Common myeloid progenitor, CD34-positive (primary cell): ENCODE measurements at regions not wholly inside any gene's neighbourhood (a gene's known extent, or its start where the extent isn't known, plus 50 kb on each side); places are given as distances from the start of the nearest gene placed in this dataset.
"Not testable (repeated sequence)": the region's sequence is repeated elsewhere in the genome, so short reads cannot be mapped to it uniquely, and the experiment has no call there.

ENCODE experiments used
- CTCF ChIA-PET: fragments of 350-600 bp; sonication (Branson Sonifier 250); formaldehyde crosslinking; loops from one replicate; lab custom pipeline; 2021; ENCODE audit warnings: antibody characterized with exemption; lab: Charles Lee
- POLR2A ChIA-PET: fragments of 350-600 bp; sonication (Branson Sonifier 250); formaldehyde crosslinking; loops from one replicate; lab custom pipeline; 2021; ENCODE audit warnings: antibody characterized with exemption; lab: Charles Lee
- DNase-seq, 3 donors: peaks; one replicate each; pipeline versions ENCODE4 v3.0.0 to v3.0.0-alpha.2; 2013
- H3K27ac ChIP-seq, 2 experiments: 1 replicate in 1 of 2; 2 replicates in 1 of 2; pipeline ENCODE4 v1.7.0; 2013; ENCODE audit warnings: inconsistent platforms in 2 of 2, low read length in 2 of 2, mild to moderate bottlenecking in 2 of 2, low read depth in 1 of 2, moderate library complexity in 1 of 2; ENCODE audit not compliant: severe bottlenecking in 2 of 2, insufficient read depth in 1 of 2, poor library complexity in 1 of 2
- H3K27me3 ChIP-seq, 5 experiments: replicated peaks in 2 of 5; 1 replicate in 3 of 5; 2 replicates in 2 of 5; pipeline versions ENCODE4 v1.6.1 to v1.7.0; 2013; ENCODE audit warnings: low read length in 4 of 5, mild to moderate bottlenecking in 2 of 5, moderate library complexity in 2 of 5, inconsistent platforms in 1 of 5; ENCODE audit not compliant: insufficient read depth in 5 of 5, control insufficient read depth in 4 of 5
- H3K36me3 ChIP-seq, 4 experiments: 1 replicate in 2 of 4; 2 replicates in 2 of 4; pipeline versions ENCODE4 v1.6.1 to v1.7.0; 2013; ENCODE audit warnings: low read length in 3 of 4, control low read depth in 1 of 4, mild to moderate bottlenecking in 1 of 4; ENCODE audit not compliant: control insufficient read depth in 4 of 4, insufficient read depth in 4 of 4
- H3K4me1 ChIP-seq, 4 experiments: 1 replicate in 3 of 4; 2 replicates in 1 of 4; pipeline versions ENCODE4 v1.6.1 to v1.7.1; 2013; ENCODE audit warnings: low read length in 3 of 4, mild to moderate bottlenecking in 3 of 4, control low read depth in 1 of 4, inconsistent platforms in 1 of 4, moderate library complexity in 1 of 4; ENCODE audit not compliant: control insufficient read depth in 4 of 4, insufficient read depth in 4 of 4; ENCODE audit errors: control extremely low read depth in 1 of 4
- H3K4me3 ChIP-seq, 7 experiments: 1 replicate in 4 of 7; 2 replicates in 3 of 7; pipeline versions ENCODE4 v1.5.1 to v1.7.0; 2013; ENCODE audit warnings: mild to moderate bottlenecking in 7 of 7, low read length in 6 of 7, moderate library complexity in 6 of 7, inconsistent platforms in 2 of 7, low read depth in 2 of 7, control low read depth in 1 of 7; ENCODE audit not compliant: insufficient read depth in 4 of 7, control insufficient read depth in 1 of 7; ENCODE audit errors: extremely low read depth in 1 of 7
- H3K9me3 ChIP-seq, 5 experiments: 1 replicate in 4 of 5; 2 replicates in 1 of 5; pipeline versions ENCODE4 v1.6.1 to v1.7.1; 2013; ENCODE audit warnings: low read length in 4 of 5, mild to moderate bottlenecking in 2 of 5, inconsistent platforms in 1 of 5, low read depth in 1 of 5, moderate library complexity in 1 of 5; ENCODE audit not compliant: control insufficient read depth in 4 of 5, insufficient read depth in 2 of 5; ENCODE audit errors: control extremely low read depth in 1 of 5
- WGBS: methylation state at CpG from one replicate; pipeline ENCODE4 v1.1.5; 2013; ENCODE audit not compliant: insufficient coverage; 5-methylcytosine and 5-hydroxymethylcytosine counted together

GRCh38 chr2:220748875-220749479, 823.1 kb downstream of the EPHA4 start:
- POLR2A ChIA-PET, result no interaction called here
- Histone ChIP-seq H3K36me3 (no peaks in the 10 kb centered on the region), H3K27ac (no peak overlapping the region), H3K4me1 (no peaks in the 10 kb centered on the region), H3K4me3 (no peak overlapping the region), H3K27me3 (no peaks in the 10 kb centered on the region), H3K9me3 (no peaks in the 10 kb centered on the region)
- CTCF ChIA-PET, result no interaction called here
- DNase-seq, result no peak
- WGBS, result 85% methylated on average over 12 of the region's 12 CpGs

- no CpG with 5 or more reads among the region's 3 CpGs for WGBS
- CTCF ChIA-PET, result no interaction called here
- Histone ChIP-seq H3K36me3 (no peaks in the 10 kb centered on the region), H3K4me3 (no peak overlapping the region), H3K27me3 (no peaks in the 10 kb centered on the region), H3K4me1 (no peaks in the 10 kb centered on the region), H3K27ac (no peak overlapping the region), H3K9me3 (no peaks in the 10 kb centered on the region)
- POLR2A ChIA-PET, result no interaction called here
- DNase-seq, result no peak
These were observed 818.6 kb downstream of the EPHA4 start for GRCh38 chr2:220753486-220753885.

GRCh38 chr2:220756653-220757052, 815.5 kb downstream of the EPHA4 start:
- WGBS, result 91% methylated on average over 6 of the region's 6 CpGs

GRCh38 chr2:220758376-220758775, 813.7 kb downstream of the EPHA4 start:
- 80% methylated on average over 1 of the region's 5 CpGs for WGBS
- H3K36me3 ChIP-seq, POLR2A ChIA-PET, H3K4me1 ChIP-seq, H3K27ac ChIP-seq, CTCF ChIA-PET, H3K27me3 ChIP-seq, DNase-seq, H3K9me3 ChIP-seq, H3K4me3 ChIP-seq: not testable (repeated sequence)

More at GRCh38 chr2:220756653-220757052, 815.5 kb downstream of the EPHA4 start:
- H3K36me3 ChIP-seq, result no peaks in the 10 kb centered on the region
- peaks cover 0 to 2% (median 0%) of the 10 kb centered on the region in 5 experiments for H3K9me3 ChIP-seq
- no peaks in the 10 kb centered on the region for H3K4me1 ChIP-seq
- POLR2A ChIA-PET, result no interaction called here
- no peak overlapping the region for H3K27ac ChIP-seq
- CTCF ChIA-PET, result no interaction called here
- DNase-seq, result no peak
- H3K4me3 ChIP-seq, result no peak overlapping the region
- no peaks in the 10 kb centered on the region for H3K27me3 ChIP-seq

GRCh38 chr2:220764171-220764570, 807.9 kb downstream of the EPHA4 start:
- ChIA-PET POLR2A (no interaction called here), CTCF (no interaction called here)
- Histone ChIP-seq H3K9me3 (peaks cover 0 to 4% (median 0%) of the 10 kb centered on the region in 5 experiments), H3K4me3 (no peak overlapping the region), H3K36me3 (no peaks in the 10 kb centered on the region), H3K27me3 (no peaks in the 10 kb centered on the region), H3K4me1 (no peaks in the 10 kb centered on the region), H3K27ac (no peak overlapping the region)
- WGBS, result 81% methylated on average over 5 of the region's 5 CpGs
- DNase-seq, result no peak

GRCh38 chr2:220767591-220768255, 804.4 kb downstream of the EPHA4 start:
- Histone ChIP-seq H3K36me3 (no peaks in the 10 kb centered on the region), H3K4me3 (no peak overlapping the region), H3K4me1 (no peaks in the 10 kb centered on the region), H3K9me3 (peaks cover 0 to 2% (median 0%) of the 10 kb centered on the region in 5 experiments), H3K27ac (no peak overlapping the region), H3K27me3 (no peaks in the 10 kb centered on the region)
- no peak for DNase-seq
- WGBS, result 83% methylated on average over 2 of the region's 3 CpGs
- ChIA-PET CTCF (interaction anchor here (1.2 kb wide), 1 partner anchor 30 kb away, joined by 3 read pairs; no protein-coding TSS in a partner anchor), POLR2A (no interaction called here)

- 67% methylated on average over 1 of the region's 2 CpGs for WGBS
- POLR2A ChIA-PET, result no interaction called here
- no peak overlapping the region for H3K27ac ChIP-seq
- H3K4me1 ChIP-seq, result no peaks in the 10 kb centered on the region
- no peak for DNase-seq
- no peaks in the 10 kb centered on the region for H3K27me3 ChIP-seq
- CTCF ChIA-PET, result no interaction called here
- H3K4me3 ChIP-seq, result no peak overlapping the region
- H3K36me3 ChIP-seq, result no peaks in the 10 kb centered on the region
- no peaks in the 10 kb centered on the region for H3K9me3 ChIP-seq
These were observed 796.1 kb downstream of the EPHA4 start for GRCh38 chr2:220775856-220776488.
